Cardiac septum (tissue), 1 donor: ENCODE measurements at regions not wholly inside any gene's neighbourhood (a gene's known extent, or its start where the extent isn't known, plus 50 kb on each side); places are given as distances from the start of the nearest gene placed in this dataset.

ENCODE experiments used
- DNase-seq: peaks from one replicate; pipeline ENCODE4 v3.0.0-alpha.2; 2020; ENCODE audit warnings: low spot score
- intact Hi-C: fragments of 100-400 bp; cut with DNase I; formaldehyde crosslinking; loops from one replicate; pipeline ENCODE4 v1.14.0; 2022
- donor health status: DM: no; HTN: no; CAD: no.

DNA sequence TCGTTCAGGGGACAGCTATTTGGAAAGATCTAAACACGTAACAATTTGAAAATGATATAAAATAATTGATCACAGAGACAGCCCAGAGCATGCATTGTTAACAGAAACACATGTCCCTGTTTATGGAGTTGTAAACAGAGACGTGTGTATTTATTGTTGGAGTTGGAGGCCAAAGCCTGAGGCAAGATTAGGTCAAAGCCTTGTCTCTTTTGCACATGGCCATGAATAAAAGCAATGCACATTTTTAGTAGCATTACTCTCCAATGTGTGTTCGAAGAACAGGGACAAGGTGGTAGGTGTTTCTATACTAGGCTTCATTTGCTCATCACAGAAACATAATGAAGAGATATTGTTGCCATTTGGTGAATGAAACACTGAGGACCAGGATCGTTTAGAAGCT is 841.5 kb upstream of the FANCL start:
- intact Hi-C loops = no loop called here
- DNase-seq = no peak

GRCh38 chr2:59080451-59081181 is 839.5 kb upstream of the FANCL start:
- DNase-seq = no peak
- intact Hi-C loops = no loop called here

DNA sequence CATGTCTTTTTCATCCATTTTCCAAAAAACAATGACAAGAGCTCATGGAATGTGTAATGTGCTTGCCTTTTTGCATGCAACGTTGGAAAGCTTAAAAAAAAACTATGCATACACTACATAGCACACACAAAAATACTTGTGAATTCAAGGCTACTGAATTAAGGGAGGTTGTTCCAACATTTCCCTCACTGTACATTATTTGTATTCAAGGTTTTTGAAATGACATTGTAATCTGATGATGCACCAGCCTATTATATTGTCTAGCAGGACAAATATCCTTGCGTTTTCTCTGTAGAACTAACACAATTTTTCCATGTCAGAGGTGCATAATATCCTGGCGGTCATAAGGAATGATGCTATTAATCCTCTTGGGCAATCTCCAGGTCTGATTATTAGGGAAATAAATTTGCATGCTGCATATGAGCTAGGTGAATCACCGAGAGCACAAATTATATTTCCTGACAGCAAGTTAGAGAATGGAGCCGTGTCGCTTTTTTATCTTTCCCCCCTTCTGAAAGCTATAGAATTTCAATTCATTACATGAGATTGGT is 836.9 kb upstream of the FANCL start:
- intact Hi-C loops = no loop called here
- no peak for DNase-seq

DNA sequence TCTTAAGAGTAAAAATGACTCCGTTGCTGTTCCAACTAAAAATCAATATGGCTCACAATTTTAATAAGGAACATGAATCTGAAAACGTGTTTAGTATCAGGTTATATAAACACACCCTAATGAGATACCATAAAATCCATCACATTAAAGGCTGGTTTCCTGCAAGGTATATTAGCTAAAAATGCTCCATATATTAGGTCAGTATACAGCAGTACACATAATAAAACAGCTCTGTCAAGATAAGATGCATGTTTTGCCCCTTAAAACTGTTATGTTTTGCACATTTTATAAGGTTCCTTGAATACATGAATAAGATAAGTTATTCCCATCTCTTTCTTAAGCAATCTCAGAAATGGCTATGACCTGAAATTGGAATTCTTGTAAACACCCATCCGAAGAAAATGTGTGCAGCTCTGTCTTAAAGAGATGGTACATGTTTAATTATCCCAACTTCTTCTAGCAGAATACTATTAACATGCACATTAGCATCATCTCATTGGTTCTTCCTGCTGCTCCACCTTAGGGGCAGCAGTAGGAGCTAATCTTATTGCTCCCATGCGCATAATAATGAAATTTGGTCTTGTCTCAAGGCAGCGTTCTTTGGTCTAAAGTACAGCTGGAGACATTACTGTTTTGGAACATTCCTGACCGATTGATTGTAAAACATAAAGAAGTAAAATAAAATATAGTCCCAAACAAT is 836.1 kb upstream of the FANCL start:
- intact Hi-C loops = no loop called here
- DNase-seq = no peak

DNA sequence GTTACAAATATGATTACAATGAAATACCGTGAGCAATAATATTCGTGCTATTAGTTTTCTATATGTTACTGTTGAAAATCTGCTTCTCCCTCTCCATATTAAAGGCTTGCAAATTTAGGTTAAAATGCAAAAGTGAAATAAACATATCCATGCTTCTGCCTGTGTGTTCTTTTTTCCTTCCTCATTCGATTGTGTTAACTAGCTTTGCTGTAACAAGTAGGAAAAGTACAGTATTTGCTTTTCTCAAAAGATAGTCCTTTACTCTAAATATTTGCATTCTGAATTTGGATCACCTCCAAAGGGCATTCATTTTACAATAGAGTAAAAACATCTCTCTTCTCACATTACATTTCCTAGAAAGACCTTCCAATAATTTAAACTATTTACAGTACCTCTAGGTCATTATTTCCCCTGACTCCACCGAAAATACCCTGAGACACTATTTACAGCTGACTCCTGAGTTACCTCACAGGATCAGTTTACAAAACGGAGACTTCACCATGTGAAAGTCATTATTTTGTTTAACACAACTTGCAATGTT is 835.0 kb upstream of the FANCL start:
- intact Hi-C loops = no loop called here
- DNase-seq = no peak

DNA sequence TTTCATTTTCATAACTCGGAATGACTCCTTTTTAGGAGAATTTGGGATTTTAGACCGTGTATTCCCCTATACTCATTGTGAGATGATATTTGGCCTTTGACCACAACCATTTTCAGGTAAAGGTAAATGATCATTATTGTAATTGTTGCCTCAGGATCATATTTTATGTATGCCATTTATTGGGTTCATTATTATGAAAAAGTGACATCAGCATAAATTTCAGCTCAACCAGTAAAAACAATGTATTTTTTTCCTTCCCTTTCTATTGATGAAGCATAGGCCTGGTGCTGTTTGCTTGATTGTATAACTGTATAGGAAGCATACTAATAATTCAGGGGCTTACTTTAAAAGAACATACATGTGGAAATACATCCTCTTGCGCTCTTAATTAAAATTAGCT is 832.9 kb upstream of the FANCL start:
- DNase-seq = no peak
- intact Hi-C loops = no loop called here

DNA sequence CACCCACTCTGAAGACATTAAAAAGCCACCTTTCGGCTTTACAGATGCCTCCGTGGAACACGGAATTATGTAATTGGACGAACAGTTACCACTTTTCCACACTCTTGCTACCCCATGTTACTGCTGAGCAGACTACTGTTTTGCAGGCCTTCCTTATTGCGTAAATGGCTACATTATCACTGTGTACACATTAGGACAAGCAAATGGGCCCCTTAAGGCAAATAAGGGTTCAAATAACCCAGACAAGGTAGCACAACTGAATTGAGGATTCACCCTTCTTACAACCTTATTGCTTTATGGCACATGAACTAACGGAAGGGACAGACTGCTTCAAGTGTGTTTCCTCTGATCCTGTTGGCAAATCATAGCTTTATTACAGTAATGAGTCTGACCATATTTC is 832.2 kb upstream of the FANCL start:
- intact Hi-C loops = no loop called here
- DNase-seq = no peak

DNA sequence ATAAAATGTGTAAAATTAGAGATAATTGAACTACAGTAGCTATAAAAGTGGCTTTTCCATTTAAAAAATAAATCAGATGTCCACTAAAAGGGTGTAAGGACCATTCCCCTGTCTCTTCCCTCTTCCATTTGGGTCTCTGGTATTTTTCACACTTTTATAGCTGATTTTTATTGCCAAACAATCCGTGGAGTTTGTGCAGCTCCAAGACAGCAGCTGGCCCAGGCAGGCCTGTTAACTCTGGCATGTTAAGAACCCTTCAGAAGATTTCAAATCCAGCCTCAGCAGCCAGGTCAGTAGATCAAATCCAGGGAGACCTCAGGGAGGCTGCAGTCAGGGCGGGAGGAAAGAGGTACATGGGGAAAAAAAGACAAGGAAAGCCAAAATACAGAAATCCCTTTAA is 827.1 kb upstream of the FANCL start:
- intact Hi-C loops = no loop called here
- DNase-seq = no peak

DNA sequence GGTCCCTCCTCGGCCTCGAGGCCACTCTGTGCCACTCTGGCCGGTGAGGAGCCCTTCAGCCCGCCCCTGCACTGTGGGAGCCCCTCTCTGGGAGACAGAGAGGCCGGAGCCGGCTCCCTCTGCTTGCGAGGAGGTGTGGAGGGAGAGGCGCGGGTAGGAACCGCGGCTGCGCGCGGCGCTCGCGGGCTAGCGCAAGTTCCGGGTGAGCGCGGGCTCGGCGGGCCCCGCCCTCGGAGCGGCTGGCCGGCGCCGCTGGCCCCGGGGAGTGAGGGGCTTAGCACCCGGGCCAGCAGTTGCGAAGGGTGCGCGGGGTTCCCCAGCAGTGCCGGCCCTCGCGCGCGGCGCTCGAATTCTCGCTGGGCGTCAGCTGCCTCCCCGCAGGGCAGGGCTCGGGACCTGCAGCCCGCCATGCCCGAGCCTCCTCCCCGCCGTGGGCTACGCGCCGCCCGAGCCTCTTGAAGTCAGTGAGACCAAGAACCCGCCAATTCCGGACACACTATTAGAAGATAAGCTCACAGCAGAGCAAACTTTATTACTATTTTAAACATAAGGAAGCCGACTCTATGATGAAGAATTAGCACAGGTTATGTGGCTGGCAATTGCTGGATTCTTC is 825.8 kb upstream of the FANCL start:
- intact Hi-C loops = no loop called here
- no peak for DNase-seq

- no peak for DNase-seq
- intact Hi-C loops = no loop called here
These were observed 806.4 kb upstream of the FANCL start for GRCh38 chr2:59047373-59047995.

GRCh38 chr2:59046401-59047372 is 805.6 kb upstream of the FANCL start:
- intact Hi-C loops = no loop called here
- DNase-seq = no peak

DNA sequence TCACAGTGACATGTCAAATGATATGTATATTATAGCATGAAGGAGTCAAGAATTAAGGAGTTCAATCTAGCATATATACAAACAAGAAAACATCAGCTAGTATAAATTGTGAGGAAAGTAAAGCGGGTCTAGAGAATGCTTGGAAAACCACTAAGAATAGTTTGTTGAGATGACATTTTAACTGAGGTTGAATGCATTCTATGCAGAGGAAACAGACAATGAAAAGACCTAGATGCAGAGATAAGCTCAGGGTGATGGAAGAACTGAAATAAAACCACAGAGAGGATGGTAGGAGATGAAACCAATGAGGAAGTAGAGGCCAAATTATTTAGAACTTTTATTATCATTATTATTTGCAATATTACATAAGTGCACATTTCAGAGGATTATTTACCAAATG is 803.6 kb upstream of the FANCL start:
- DNase-seq = no peak
- intact Hi-C loops = no loop called here

DNA sequence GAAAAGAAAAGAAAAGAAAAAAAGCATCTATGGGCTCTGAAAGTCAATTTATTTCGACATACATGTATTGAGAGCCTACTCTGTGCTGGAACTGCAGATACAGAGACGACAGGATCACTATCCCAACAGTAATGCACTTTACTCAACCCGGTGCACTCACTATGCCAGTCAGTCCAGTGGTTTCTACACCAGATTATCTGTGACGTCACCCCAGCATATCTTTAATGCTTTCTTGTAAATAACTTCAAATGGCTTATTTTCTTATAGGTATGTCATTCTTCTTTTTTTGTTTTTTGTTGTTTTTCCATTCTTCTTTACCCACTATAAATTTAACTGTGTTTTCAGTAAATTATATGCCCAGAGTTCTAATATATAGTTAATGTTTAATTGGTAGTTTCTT is 800.0 kb upstream of the FANCL start:
- intact Hi-C loops = no loop called here
- DNase-seq = no peak

DNA sequence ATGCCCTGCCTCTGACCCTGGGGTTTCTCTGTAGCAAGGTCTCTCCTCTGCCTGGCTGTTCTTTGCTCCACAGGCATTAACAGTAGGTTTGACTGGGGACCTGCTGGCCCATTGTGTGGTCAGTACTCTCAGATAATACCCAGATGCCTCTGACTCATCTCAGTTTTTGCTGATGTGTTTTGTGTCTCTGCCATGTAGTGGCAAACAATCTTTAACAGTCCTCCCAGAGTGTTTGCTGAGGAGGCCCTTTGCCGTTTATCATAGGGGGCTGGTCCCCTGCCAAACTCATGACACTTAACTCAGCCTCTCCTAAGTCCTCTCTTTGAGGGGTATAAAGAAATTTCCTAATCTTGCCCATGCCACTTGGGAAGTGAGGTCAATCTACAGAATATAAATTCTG is 793.7 kb upstream of the FANCL start:
- DNase-seq = no peak
- intact Hi-C loops = no loop called here

DNA sequence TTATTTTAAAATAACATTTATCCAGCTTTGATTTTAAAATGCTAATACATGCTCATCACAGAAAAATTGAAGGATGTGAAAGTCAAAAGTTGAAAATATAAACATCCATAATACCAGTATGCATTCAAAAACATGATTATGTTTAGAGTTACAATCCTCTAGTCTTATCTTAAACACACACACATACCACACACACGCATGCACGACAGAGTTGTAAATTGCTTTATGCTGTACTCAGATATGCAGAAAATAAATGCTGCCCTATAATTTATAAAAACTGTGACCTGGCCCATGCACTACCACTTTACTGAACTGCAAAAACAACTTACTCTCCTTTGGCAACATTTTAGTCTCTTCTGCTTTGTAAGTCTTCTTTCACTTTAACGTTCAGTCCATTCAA is 793.0 kb upstream of the FANCL start:
- no peak for DNase-seq
- intact Hi-C loops = no loop called here

DNA sequence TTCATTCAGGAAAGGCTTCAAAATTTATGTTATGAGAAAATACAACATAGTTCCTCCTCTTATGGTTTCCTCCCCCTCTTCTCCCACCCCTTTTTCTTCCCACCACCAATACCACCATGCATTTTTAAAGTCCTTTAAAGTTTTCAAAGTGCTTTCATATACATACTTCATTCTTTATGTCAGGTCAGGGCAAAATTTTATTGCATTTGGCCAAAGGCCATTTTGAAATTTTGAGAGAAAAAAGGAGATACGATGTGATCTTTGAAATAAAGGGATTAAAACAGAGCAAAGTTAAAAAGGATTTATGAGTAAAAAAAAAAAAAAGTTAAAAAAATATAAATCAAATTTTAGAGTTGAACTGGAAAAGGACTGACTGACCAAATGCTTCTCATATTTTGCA is 792.5 kb upstream of the FANCL start:
- intact Hi-C loops = no loop called here
- no peak for DNase-seq

DNA sequence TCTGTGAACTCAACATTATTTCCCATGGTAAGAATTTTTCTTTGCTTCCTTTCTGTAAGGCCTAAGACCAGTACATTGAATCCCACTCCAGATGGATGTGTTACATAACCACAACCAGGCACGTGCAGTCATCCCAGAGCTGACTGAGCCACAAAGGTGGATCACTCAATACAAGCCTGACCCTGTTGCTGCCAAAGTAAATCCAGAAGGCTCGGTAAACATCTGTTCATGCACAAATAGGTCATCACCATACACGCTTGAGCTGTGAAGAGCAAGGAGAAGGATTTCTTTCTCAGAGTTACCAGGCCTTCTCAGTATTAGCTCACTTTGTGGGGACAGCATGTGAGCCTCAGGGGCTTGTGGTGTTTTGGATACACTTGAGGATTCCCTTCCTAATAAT is 791.4 kb upstream of the FANCL start:
- DNase-seq = no peak

GRCh38 chr2:59029058-59029457 is 787.9 kb upstream of the FANCL start:
- no peak for DNase-seq
- intact Hi-C loops = no loop called here

More for the DNA sequence above, 791.4 kb upstream of the FANCL start:
- intact Hi-C loops = no loop called here

- DNase-seq = no peak
- intact Hi-C loops = no loop called here
These were observed 786.2 kb upstream of the FANCL start for GRCh38 chr2:59027320-59027719.
